Coronary artery (tissue), 2 donors: ENCODE measurements at regions not wholly inside any gene's neighbourhood (a gene's known extent, or its start where the extent isn't known, plus 50 kb on each side); places are given as distances from the start of the nearest gene placed in this dataset.
A peak's percentile ranks its signal among the peaks of the same experiment; 100 is the strongest.

Experiments used
- DNase-seq: peaks from one replicate; pipeline ENCODE4 v3.0.0-alpha.2; 2017; ENCODE audit warnings: low spot score
- H3K27ac ChIP-seq, 2 donors: fragments of 200-600 bp; sonication (generic); one replicate each; pipeline ENCODE4 v1.5.1; 2016 to 2019
- H3K4me3 ChIP-seq: fragments of 200-600 bp; sonication (generic); 2 replicates; pipeline ENCODE4 v1.5.1; 2016; ENCODE audit warnings: mild to moderate bottlenecking, moderate library complexity
- TF ChIP-seq, protein P1 (sequence below): fragments of 200-600 bp; sonication (generic); IDR thresholded peaks from one replicate; pipeline ENCODE4 v1.5.1; 2019; ENCODE audit warnings: antibody characterized with exemption

DNA sequence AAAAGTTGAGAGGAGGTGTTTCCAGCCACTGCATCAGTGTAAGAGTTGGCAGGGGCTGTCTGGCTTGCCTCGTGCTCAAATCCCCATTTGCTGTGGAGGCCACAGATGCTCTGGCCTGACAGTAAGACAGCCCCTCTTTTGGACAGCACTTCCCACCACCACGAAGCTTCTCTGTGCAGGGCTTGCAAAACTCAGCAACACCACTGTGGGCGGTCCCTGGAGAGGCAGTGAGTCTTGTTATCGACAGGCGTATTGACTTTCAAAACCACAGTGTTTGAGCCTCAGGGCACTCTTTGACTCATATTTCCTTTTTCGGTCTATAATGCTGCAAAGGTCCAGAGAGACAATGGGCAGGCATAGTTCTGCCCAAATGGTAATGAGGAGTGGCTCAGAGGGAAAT lies 539.5 kb downstream of the EBF1 start:
- Histone ChIP-seq H3K27ac (no peak overlapping the region), H3K4me3 (no peak overlapping the region)
- no peak for DNase-seq
- TF ChIP-seq, protein P1, sequence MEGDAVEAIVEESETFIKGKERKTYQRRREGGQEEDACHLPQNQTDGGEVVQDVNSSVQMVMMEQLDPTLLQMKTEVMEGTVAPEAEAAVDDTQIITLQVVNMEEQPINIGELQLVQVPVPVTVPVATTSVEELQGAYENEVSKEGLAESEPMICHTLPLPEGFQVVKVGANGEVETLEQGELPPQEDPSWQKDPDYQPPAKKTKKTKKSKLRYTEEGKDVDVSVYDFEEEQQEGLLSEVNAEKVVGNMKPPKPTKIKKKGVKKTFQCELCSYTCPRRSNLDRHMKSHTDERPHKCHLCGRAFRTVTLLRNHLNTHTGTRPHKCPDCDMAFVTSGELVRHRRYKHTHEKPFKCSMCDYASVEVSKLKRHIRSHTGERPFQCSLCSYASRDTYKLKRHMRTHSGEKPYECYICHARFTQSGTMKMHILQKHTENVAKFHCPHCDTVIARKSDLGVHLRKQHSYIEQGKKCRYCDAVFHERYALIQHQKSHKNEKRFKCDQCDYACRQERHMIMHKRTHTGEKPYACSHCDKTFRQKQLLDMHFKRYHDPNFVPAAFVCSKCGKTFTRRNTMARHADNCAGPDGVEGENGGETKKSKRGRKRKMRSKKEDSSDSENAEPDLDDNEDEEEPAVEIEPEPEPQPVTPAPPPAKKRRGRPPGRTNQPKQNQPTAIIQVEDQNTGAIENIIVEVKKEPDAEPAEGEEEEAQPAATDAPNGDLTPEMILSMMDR = no peak

DNA sequence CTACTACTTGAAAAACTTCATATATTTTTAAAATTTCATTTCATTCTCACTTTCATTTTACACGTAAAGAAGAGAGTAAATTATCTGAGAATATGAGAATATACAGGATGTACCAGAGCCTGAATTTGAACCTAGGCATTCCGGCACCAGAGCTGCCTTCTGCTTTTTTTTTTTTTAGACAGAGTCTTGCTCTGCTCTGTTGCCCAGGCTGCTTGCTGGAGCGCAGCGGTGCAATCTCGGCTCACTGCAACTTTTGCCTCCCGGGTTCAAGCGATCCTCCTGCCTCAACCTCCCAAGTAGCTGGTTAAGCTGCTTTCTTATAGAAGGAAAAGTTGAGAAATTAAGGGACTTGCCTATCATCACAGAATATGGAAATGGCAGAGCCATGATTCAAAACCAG lies 540.1 kb downstream of the EBF1 start:
- DNase-seq = no peak
- Histone ChIP-seq H3K27ac (no peak overlapping the region), H3K4me3 (no peak overlapping the region)
- TF ChIP-seq, protein P1 = no peak

DNA sequence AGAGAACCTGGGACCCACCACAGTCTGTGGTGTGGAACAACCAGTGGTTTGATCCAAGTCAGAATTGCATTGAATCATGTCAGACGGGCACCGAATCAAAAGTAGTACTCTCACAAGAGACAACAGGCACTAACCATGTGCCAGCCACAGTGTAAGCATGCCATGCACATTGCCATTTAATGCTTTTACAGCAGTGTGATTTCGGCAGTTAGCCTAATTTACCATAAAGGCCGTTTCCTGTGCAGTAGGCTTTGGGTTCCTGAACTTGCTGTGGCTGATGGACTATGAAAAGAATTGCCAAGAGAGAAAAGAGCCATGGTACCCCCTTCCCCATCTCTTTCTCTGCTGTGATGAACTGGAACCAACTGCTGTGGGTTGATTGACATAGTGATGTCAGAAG lies 540.6 kb downstream of the EBF1 start:
- TF ChIP-seq, protein P1 = no peak
- DNase-seq = no peak
- H3K27ac ChIP-seq = no peak overlapping the region
- no peak overlapping the region for H3K4me3 ChIP-seq

DNA sequence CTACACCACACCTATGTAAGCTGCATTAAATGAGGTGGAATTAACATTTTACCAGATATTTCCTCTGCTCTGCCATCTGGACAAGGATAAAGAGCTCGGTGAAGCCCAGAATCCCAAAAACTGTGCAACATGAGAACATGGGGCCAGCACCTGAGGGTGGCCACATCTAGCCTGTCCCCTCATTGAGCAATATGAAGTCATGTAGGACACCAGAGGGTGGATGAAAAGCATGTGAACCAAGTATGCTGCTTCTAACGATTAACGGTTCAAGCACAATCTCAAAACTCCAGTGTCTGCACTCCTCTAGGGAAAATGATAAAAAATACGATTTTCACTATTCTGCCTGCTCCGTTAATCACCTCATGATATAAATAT lies 545.8 kb downstream of the EBF1 start:
- TF ChIP-seq, protein P1 = no peak
- Histone ChIP-seq H3K4me3 (no peak overlapping the region), H3K27ac (peak overlapping the region in 1 of 2 donors; percentile 74)
- no peak for DNase-seq

DNA sequence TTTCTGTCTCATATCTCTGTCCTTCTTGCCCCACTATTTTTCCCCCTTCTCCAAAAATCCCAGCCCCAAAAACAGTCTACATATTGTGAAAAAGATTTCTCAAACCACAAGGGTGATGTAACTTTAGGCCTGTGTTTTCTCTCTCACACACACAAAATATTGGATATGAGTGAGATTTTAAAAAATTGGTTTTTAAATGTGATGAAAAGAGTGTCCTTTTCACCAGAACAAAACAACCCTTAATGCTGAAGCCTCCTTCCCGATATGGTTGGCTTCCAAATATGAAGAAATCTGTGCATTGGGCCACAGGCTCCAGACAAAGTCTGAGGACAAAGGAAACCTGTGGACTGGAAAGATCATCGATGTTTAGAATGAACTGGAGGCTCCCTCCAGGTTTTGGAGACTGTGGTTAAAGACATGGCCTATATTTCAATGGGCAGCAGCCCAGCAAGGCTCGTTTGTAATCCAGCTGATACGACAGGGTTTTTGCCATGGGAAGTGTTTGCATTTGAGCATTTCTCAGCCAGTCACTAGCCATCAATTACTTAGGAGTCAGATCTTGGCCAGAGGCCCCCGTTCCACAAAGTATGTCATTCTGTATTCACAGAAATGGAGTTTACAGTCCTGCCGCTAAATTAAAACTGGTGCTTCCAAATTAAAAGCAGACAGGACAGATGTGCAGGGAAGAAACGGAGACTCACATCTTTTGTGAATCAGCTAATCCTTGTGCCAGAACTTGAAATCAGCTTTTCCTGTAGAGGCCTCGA lies 546.3 kb downstream of the EBF1 start:
- H3K27ac ChIP-seq = peak overlapping the region in 1 of 2 donors; percentile 74
- DNase-seq = no peak
- TF ChIP-seq, protein P1 = no peak

DNA sequence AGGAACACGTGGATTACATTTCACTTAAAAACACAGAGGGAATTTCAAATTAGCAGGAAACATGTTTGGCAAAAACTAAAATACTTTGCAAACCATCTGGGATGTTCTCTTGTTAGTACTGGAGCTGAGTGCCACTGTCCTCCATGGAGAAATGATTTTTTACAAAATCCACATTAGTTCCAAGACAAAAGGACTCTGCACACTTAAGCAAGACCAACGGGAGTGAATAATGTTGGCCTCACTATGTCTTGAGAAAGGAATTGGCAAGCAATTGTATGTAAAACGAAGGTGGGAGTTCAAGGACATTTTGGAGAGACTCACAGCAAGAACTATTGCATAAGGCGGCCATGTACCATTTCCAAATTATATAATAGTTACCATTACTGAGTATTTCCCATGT lies 547.5 kb downstream of the EBF1 start:
- DNase-seq = no peak
- Histone ChIP-seq H3K27ac (peak overlapping the region in 1 of 2 donors; percentile 65), H3K4me3 (no peak overlapping the region)
- TF ChIP-seq, protein P1 = no peak

More for the DNA sequence above, 546.3 kb downstream of the EBF1 start:
- no peak overlapping the region for H3K4me3 ChIP-seq

DNA sequence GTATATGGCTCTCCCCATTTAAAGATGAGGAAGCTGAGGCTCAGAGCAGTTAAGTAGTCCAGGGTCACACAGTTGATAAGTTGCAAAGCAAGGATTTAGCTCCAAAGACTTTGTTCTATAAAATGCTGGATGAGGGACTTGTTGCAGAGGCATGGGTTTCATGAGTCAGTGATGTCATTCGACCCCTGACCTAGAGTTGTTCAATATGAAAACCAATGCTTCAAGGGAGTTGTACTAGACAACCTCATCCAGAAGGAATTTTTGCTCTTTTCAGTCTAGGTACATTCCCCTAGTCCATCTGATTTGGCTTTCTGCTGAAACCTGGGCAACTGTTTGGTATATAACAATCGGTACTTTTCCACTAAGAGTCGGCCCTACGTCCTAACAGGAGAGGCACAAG lies 550.4 kb downstream of the EBF1 start:
- DNase-seq = no peak
- TF ChIP-seq, protein P1 = no peak
- Histone ChIP-seq H3K4me3 (no peak overlapping the region), H3K27ac (no peak overlapping the region)
